ENCODE measurements at regions not wholly inside any gene's neighbourhood (a gene's known extent, or its start where the extent isn't known, plus 50 kb on each side); places are given as distances from the start of the nearest gene placed in this dataset.

- TF ChIP-seq CTCF (IDR thresholded peaks at IDR 0.05 in 4 of 5, conservative IDR thresholded peaks at IDR 0.05 in 1 of 5) (no peak), POLR2A (IDR thresholded peaks at IDR 0.05) (no peak)
Measured at GRCh38 chr12:126570566-126570965, 1505.3 kb downstream of the AACS start.

Measured in gastrocnemius medialis (tissue), 4 donors.